Stomach (tissue), 4 donors: ENCODE measurements at regions not wholly inside any gene's neighbourhood (a gene's known extent, or its start where the extent isn't known, plus 50 kb on each side); places are given as distances from the start of the nearest gene placed in this dataset.

Experiments
- CTCF ChIP-seq, 7 experiments: fragments of 450-650 bp in 4 of 7; fragments of 200-600 bp in 3 of 7; sonication (generic) in 3 of 7; IDR thresholded peaks; one replicate each; pipeline ENCODE4 v1.5.1; 2016 to 2019; ENCODE audit warnings: antibody characterized with exemption in 7 of 7, control low read depth in 2 of 7, mild to moderate bottlenecking in 1 of 7
- POLR2A ChIP-seq, 4 donors: fragments of 450-650 bp; IDR thresholded peaks; one replicate each; pipeline ENCODE4 v1.6.1; 2016; ENCODE audit warnings: antibody characterized with exemption in 4 of 4, control low read depth in 2 of 4, mild to moderate bottlenecking in 1 of 4, moderate library complexity in 1 of 4
- POLR2AphosphoS5 ChIP-seq, 3 donors: sonication (generic); formaldehyde crosslinking; IDR thresholded peaks; one replicate each; pipeline ENCODE4 v1.6.1; 2016; ENCODE audit warnings: antibody characterized with exemption in 3 of 3

DNA sequence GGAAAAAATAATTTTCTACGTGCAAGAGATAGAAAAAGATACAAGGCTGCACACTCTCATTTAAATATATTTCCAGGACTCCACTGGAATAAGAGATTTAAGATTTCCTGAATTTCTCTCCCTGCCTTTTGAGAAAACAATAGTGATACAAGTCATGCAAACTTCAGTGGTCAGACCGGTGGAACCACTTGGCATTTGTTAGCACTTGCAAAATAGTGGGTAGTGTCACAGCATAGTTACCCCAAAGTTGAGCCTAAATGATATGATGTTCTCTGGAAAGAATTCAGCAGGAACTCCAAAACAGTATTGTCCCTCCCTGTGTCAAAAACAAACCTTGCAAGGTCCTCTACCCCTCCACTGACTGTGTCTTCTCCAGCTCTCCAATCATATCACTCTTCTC lies 102.3 kb downstream of the ANKRD50 start:
- TF ChIP-seq POLR2AphosphoS5 (IDR thresholded peaks at IDR 0.05) (no peak), CTCF (IDR thresholded peaks at IDR 0.05) (no peak), POLR2A (IDR thresholded peaks at IDR 0.05) (no peak)
